Right atrium auricular region (tissue), 2 donors: ENCODE measurements at regions not wholly inside any gene's neighbourhood (a gene's known extent, or its start where the extent isn't known, plus 50 kb on each side); places are given as distances from the start of the nearest gene placed in this dataset.

ENCODE experiments used
- DNase-seq: peaks from one replicate; pipeline ENCODE4 v3.0.0-alpha.2; 2019; ENCODE audit warnings: low spot score
- H3K27ac ChIP-seq, 2 donors: fragments of 200-600 bp; sonication (generic); 1 replicate in 1 of 2; 2 replicates in 1 of 2; pipeline ENCODE4 v1.5.1; 2016 to 2019
- H3K27me3 ChIP-seq, 2 donors: fragments of 200-600 bp; sonication (generic); one replicate each; pipeline versions ENCODE4 v1.5.1 to v1.6.0; 2017 to 2019
- H3K36me3 ChIP-seq: fragments of 200-600 bp; sonication (generic); one replicate; pipeline ENCODE4 v1.5.1; 2016
- H3K4me1 ChIP-seq, 2 donors: fragments of 200-600 bp; sonication (generic); one replicate each; pipeline versions ENCODE4 v1.5.1 to v1.6.0; 2017 to 2019
- H3K4me3 ChIP-seq, 2 donors: fragments of 200-600 bp; sonication (generic); 1 replicate in 1 of 2; 2 replicates in 1 of 2; pipeline ENCODE4 v1.5.1; 2017 to 2019; ENCODE audit warnings: mild to moderate bottlenecking in 1 of 2, moderate library complexity in 1 of 2
- H3K9me3 ChIP-seq, 2 donors: fragments of 200-600 bp; sonication (generic); one replicate each; pipeline ENCODE4 v1.5.1; 2019
- TF ChIP-seq, protein P1 (sequence below), 2 donors: fragments of 200-600 bp; sonication (generic); IDR thresholded peaks; one replicate each; pipeline ENCODE4 v1.5.1; 2019; ENCODE audit warnings: antibody characterized with exemption in 2 of 2

DNA sequence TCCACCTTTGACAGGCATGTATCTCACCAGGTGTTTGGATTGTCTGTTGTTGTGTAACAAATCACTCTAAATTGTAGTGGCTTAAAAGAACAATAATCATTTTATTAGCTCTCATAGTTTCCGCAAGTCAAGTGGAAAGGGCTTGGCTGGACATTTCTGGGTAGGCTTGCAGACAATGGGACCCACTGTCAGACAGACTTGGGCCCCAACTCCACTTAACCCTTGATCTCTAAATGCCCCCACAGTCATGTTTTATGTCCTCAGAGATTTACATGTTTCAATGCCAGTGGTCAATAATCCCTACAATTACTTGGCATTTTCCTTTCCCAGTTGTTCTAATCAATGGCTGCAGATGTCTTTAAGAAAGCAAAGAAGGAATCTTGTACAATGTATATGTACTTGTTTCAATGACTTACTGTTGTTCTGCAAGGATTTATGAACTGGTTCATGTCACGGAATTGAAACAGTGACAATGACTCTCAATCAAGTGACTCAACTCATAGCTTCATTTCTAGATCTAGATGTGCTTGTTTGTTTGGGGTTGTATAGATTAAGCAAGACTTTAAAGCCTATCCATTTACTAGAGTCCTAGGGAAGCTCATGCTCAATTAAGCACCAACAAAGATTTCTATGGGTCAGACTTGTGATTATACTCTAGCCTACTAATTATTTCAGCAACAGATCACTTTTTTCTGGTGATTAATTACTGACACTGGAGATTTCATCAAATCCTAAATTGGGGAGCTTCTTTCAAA lies 510.1 kb upstream of the NBEA start:
- Histone ChIP-seq H3K4me3 (no peak overlapping the region), H3K9me3 (no peaks in the 10 kb centered on the region), H3K36me3 (no peaks in the 10 kb centered on the region), H3K27me3 (no peaks in the 10 kb centered on the region), H3K4me1 (peaks cover 0 to 3% of the 10 kb centered on the region in 2 donors), H3K27ac (no peak overlapping the region)
- TF ChIP-seq, protein P1, sequence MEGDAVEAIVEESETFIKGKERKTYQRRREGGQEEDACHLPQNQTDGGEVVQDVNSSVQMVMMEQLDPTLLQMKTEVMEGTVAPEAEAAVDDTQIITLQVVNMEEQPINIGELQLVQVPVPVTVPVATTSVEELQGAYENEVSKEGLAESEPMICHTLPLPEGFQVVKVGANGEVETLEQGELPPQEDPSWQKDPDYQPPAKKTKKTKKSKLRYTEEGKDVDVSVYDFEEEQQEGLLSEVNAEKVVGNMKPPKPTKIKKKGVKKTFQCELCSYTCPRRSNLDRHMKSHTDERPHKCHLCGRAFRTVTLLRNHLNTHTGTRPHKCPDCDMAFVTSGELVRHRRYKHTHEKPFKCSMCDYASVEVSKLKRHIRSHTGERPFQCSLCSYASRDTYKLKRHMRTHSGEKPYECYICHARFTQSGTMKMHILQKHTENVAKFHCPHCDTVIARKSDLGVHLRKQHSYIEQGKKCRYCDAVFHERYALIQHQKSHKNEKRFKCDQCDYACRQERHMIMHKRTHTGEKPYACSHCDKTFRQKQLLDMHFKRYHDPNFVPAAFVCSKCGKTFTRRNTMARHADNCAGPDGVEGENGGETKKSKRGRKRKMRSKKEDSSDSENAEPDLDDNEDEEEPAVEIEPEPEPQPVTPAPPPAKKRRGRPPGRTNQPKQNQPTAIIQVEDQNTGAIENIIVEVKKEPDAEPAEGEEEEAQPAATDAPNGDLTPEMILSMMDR (IDR thresholded peaks at IDR 0.05): no peak
- DNase-seq: no peak

- H3K36me3 ChIP-seq: no peaks in the 10 kb centered on the region
- H3K27me3 ChIP-seq: no peaks in the 10 kb centered on the region
- no peak overlapping the region for H3K27ac ChIP-seq
- H3K4me3 ChIP-seq: no peak overlapping the region
- H3K9me3 ChIP-seq: no peaks in the 10 kb centered on the region
- no peak for DNase-seq
- peaks cover 0 to 3% of the 10 kb centered on the region in 2 donors for H3K4me1 ChIP-seq
- TF ChIP-seq, protein P1 (IDR thresholded peaks at IDR 0.05): no peak
Measured at GRCh38 chr13:34435338-34435737, 506.7 kb upstream of the NBEA start.

DNA sequence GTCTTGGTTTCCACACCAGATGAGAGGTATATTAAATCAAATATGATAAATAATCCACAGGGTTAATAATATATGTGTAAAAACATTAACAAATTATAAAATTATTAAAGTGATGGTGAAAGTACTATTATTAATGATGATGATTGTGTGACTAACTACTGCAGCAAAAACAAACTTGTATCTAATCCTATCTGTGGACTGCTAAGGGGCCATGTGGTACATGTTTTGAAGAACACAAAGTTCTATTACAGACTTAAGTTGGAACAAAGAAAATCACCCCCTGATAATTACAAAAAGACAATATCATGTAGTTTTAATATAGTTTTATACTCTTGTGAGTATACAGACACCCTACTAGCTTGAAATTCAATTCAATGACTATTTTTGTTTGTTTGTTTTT lies 504.2 kb upstream of the NBEA start:
- Histone ChIP-seq H3K27me3 (no peaks in the 10 kb centered on the region), H3K36me3 (no peaks in the 10 kb centered on the region), H3K27ac (no peak overlapping the region), H3K4me3 (no peak overlapping the region), H3K4me1 (peaks cover 0 to 3% of the 10 kb centered on the region in 2 donors), H3K9me3 (no peaks in the 10 kb centered on the region)
- no peak for DNase-seq
- TF ChIP-seq, protein P1 (IDR thresholded peaks at IDR 0.05): no peak

- no peaks in the 10 kb centered on the region for H3K4me1 ChIP-seq
- H3K27ac ChIP-seq: no peak overlapping the region
- no peaks in the 10 kb centered on the region for H3K36me3 ChIP-seq
- no peaks in the 10 kb centered on the region for H3K27me3 ChIP-seq
- TF ChIP-seq, protein P1 (IDR thresholded peaks at IDR 0.05): no peak
- DNase-seq: no peak
- H3K4me3 ChIP-seq: no peak overlapping the region
- H3K9me3 ChIP-seq: no peaks in the 10 kb centered on the region
Measured at GRCh38 chr13:34452831-34453230, 489.2 kb upstream of the NBEA start.

DNA sequence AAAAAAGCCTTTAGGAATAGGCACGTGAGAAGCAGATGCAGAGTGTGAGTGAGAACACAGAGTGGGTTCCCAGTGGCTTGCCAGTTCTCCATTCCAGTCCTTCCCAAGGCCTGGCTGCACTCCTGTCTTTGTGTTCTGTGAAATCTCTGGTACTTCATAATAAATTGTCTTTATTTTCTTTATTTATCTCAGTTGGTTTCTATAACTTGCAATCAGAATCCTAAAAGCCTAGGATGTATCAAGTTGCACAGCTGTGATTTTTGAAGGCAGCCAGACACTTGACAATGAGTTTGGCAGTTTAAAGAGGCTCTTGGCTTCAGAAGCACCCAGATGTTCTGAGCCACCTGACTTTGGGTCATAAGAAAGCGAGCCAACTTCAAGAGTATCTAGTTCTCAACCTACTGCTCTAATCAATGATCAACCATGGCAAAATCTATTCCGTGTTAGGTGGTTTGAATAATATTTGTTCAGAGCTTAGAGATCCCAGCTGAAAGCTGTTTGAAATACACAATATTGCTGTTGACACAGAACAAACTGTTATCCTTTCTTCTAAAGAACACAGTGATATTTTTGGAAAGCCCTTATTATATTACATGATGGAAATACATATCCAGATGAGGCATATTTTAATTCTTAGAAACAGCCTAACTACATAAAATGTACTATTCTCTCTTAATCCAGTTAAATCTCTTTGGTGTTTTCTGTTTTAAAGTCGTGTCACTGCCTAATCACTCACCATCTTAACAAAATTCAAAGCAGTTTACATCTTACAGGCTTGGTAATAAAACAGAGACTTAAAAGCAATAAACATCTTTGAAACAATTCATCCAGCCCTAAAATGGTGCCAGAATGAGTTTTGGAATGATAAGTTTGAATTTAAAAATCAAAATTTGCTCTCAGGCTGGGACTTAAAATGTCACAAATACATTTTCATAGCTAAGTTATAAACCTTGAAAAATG lies 483.0 kb upstream of the NBEA start:
- TF ChIP-seq, protein P1 (IDR thresholded peaks at IDR 0.05): no peak
- no peak overlapping the region for H3K4me3 ChIP-seq
- no peaks in the 10 kb centered on the region for H3K9me3 ChIP-seq
- H3K27ac ChIP-seq: peak overlapping the region; percentile 15 to 22
- DNase-seq: no peak
- H3K36me3 ChIP-seq: no peaks in the 10 kb centered on the region
- H3K4me1 ChIP-seq: peaks cover 0 to 27% of the 10 kb centered on the region in 2 donors
- H3K27me3 ChIP-seq: no peaks in the 10 kb centered on the region
